ENCODE measurements at regions not wholly inside any gene's neighbourhood (a gene's known extent, or its start where the extent isn't known, plus 50 kb on each side); places are given as distances from the start of the nearest gene placed in this dataset.
"Not testable (repeated sequence)": the region's sequence is repeated elsewhere in the genome, so short reads cannot be mapped to it uniquely, and the experiment has no call there.

- no peak for DNase-seq (ENCODE audit: low spot score)
These were observed 302.5 kb downstream of the BMPER start for GRCh38 chr7:34207810-34208209.

GRCh38 chr7:34208878-34209621 is 303.7 kb downstream of the BMPER start:
- DNase-seq (ENCODE audit: low spot score) = peak; percentile 42

- DNase-seq (ENCODE audit: low spot score) = no peak
These were observed 305.7 kb downstream of the BMPER start for GRCh38 chr7:34211018-34211417.

- DNase-seq (ENCODE audit: low spot score) = no peak
These were observed 312.6 kb downstream of the BMPER start for GRCh38 chr7:34217972-34218371.

GRCh38 chr7:34219153-34219718 is 313.9 kb downstream of the BMPER start:
- no peak for DNase-seq (ENCODE audit: low spot score)

- no peak for DNase-seq (ENCODE audit: low spot score)
These were observed 315.3 kb downstream of the BMPER start for GRCh38 chr7:34220506-34221185.

GRCh38 chr7:34222316-34222715 is 317.0 kb downstream of the BMPER start:
- DNase-seq (ENCODE audit: low spot score) = no peak

GRCh38 chr7:34222722-34223121 is 317.4 kb downstream of the BMPER start:
- DNase-seq (ENCODE audit: low spot score) = no peak

GRCh38 chr7:34224281-34224680 is 318.9 kb downstream of the BMPER start:
- no peak for DNase-seq (ENCODE audit: low spot score)

GRCh38 chr7:34225193-34225592 is 319.9 kb downstream of the BMPER start:
- no peak for DNase-seq (ENCODE audit: low spot score)

- no peak for DNase-seq (ENCODE audit: low spot score)
These were observed 322.2 kb downstream of the BMPER start for GRCh38 chr7:34227525-34227924.

GRCh38 chr7:34235101-34235500 is 329.8 kb downstream of the BMPER start:
- not testable (repeated sequence) for DNase-seq (ENCODE audit: low spot score)

- DNase-seq (ENCODE audit: low spot score) = no peak
These were observed 330.7 kb downstream of the BMPER start for GRCh38 chr7:34236057-34236456.

- no peak for DNase-seq (ENCODE audit: low spot score)
These were observed 331.6 kb downstream of the BMPER start for GRCh38 chr7:34236839-34237492.

- no peak for DNase-seq (ENCODE audit: low spot score)
These were observed 332.1 kb downstream of the BMPER start for GRCh38 chr7:34237493-34237849.

GRCh38 chr7:34240417-34240816 is 335.1 kb downstream of the BMPER start:
- no peak for DNase-seq (ENCODE audit: low spot score)

- DNase-seq (ENCODE audit: low spot score) = no peak
These were observed 337.1 kb downstream of the BMPER start for GRCh38 chr7:34242391-34242790.

GRCh38 chr7:34245246-34245645 is 339.9 kb downstream of the BMPER start:
- no peak for DNase-seq (ENCODE audit: low spot score)

GRCh38 chr7:34247468-34247867 is 342.1 kb downstream of the BMPER start:
- DNase-seq (ENCODE audit: low spot score) = no peak

- no peak for DNase-seq (ENCODE audit: low spot score)
These were observed 343.9 kb downstream of the BMPER start for GRCh38 chr7:34249192-34249591.

GRCh38 chr7:34260279-34260678 is 354.9 kb downstream of the BMPER start:
- DNase-seq (ENCODE audit: low spot score) = no peak

- no peak for DNase-seq (ENCODE audit: low spot score)
These were observed 357.8 kb downstream of the BMPER start for GRCh38 chr7:34263168-34263567.

- no peak for DNase-seq (ENCODE audit: low spot score)
These were observed 363.7 kb downstream of the BMPER start for GRCh38 chr7:34269084-34269483.

Measured in mucosa of gallbladder (tissue), 1 donor.